A673 (cell line): ENCODE measurements at regions not wholly inside any gene's neighbourhood (a gene's known extent, or its start where the extent isn't known, plus 50 kb on each side); places are given as distances from the start of the nearest gene placed in this dataset.

ENCODE experiments used
- BruUV-seq: library from RNA; stranded (reverse); fragments of 400-500 nt; replicated peaks from 2 replicates; lab custom pipeline; 2021; lab: Mats Ljungman, UMichigan
- CTCF ChIA-PET: fragments of 300-600 bp; sonication (Branson Sonifier 250); formaldehyde crosslinking; loops from one replicate; lab custom pipeline; 2022; ENCODE audit warnings: antibody characterized with exemption; lab: Charles Lee
- POLR2A ChIA-PET: fragments of 300-600 bp; sonication (Branson Sonifier 250); formaldehyde crosslinking; loops from one replicate; lab custom pipeline; 2022; ENCODE audit warnings: antibody characterized with exemption; ENCODE audit not compliant: low non-redundant PET; lab: Charles Lee
- DNase-seq: peaks from one replicate; pipeline ENCODE4 v3.0.0-alpha.2; 2015; ENCODE audit warnings: low spot score
- H3K27ac ChIP-seq: fragments of 200-600 bp; sonication (generic); 2 replicates; pipeline ENCODE4 v1.5.1; 2016; ENCODE audit warnings: mixed run types, low read depth, mild to moderate bottlenecking, mixed read lengths, antibody characterized with exemption, low read length; ENCODE audit not compliant: poor library complexity, severe bottlenecking
- H3K27me3 ChIP-seq: fragments of 200-600 bp; sonication (generic); replicated peaks from 2 replicates; pipeline ENCODE4 v1.6.1; 2017; ENCODE audit warnings: mixed run types, low read depth, mild to moderate bottlenecking, mixed read lengths, antibody characterized with exemption, low read length; ENCODE audit not compliant: insufficient read depth, poor library complexity
- H3K36me3 ChIP-seq: fragments of 200-600 bp; sonication (generic); 2 replicates; pipeline ENCODE4 v1.6.1; 2016; ENCODE audit warnings: mixed run types, mild to moderate bottlenecking, mixed read lengths, antibody characterized with exemption, low read length; ENCODE audit not compliant: insufficient read depth, poor library complexity, severe bottlenecking
- H3K4me1 ChIP-seq: fragments of 200-600 bp; sonication (generic); 2 replicates; pipeline ENCODE4 v1.6.1; 2017; ENCODE audit warnings: mixed run types, mild to moderate bottlenecking, mixed read lengths, antibody characterized with exemption, low read length; ENCODE audit not compliant: insufficient read depth, poor library complexity, severe bottlenecking
- H3K4me3 ChIP-seq: fragments of 200-600 bp; sonication (generic); 2 replicates; pipeline ENCODE4 v1.5.1; 2016; ENCODE audit warnings: low read depth, mixed run types, mild to moderate bottlenecking, mixed read lengths, low read length; ENCODE audit not compliant: poor library complexity, severe bottlenecking
- H3K9me3 ChIP-seq: fragments of 200-600 bp; sonication (generic); 2 replicates; pipeline ENCODE4 v1.6.1; 2016; ENCODE audit warnings: mixed run types, low read depth, mild to moderate bottlenecking, mixed read lengths, antibody characterized with exemption, low read length; ENCODE audit not compliant: poor library complexity, severe bottlenecking
- EZH2 ChIP-seq: fragments of 200-600 bp; sonication (generic); IDR thresholded peaks from 2 replicates; pipeline ENCODE4 v1.6.1; 2017; ENCODE audit warnings: borderline replicate concordance, low read depth, mild to moderate bottlenecking, mixed read lengths, antibody characterized with exemption, low read length; ENCODE audit not compliant: poor library complexity, severe bottlenecking
- intact Hi-C: fragments of 100-400 bp; cut with micrococcal nuclease; formaldehyde crosslinking; loops from one replicate; pipeline ENCODE4 v1.10.0; 2022; ENCODE audit not compliant: unreplicated experiment
- TF ChIP-seq, protein P1 (sequence below): fragments of 300-800, 200-600 bp; sonication (generic); conservative IDR thresholded peaks from 2 replicates; pipeline ENCODE4 v1.5.1; 2017; ENCODE audit warnings: low read depth, mild to moderate bottlenecking, antibody characterized with exemption, low read length, moderate library complexity, mixed read lengths

- H3K4me3 ChIP-seq, result no peak overlapping the region
These were observed 206.6 kb upstream of the RFX3 start for GRCh38 chr9:3732077-3733038.

DNA sequence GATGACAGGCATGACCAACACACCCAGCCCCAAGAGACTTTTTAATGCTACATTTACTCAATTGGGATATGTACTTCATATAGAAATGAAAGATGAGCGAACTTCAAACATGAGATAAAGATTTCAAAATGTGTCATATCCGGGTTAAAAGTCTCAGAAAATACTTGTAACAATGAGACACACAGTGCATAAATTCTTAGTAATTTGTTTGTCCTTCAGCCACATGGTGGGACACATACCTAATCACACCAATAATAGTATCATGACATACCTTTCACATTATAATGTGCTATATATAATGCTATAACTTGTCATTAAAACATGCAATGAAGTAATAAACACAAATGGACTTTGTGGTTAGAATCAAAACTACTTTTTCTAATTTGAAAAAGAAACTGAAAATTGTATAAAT is 204.7 kb upstream of the RFX3 start:
- ChIA-PET CTCF (no interaction called here), POLR2A (no interaction called here)
- H3K27me3 ChIP-seq, result no peaks in the 10 kb centered on the region
- H3K27ac ChIP-seq, result no peak overlapping the region
- intact Hi-C loops, result loop anchor here (5.0 kb wide), 1 partner anchor 263 kb away; no protein-coding TSS in a partner anchor
- H3K4me1 ChIP-seq, result peaks cover 3% of the 10 kb centered on the region
- DNase-seq, result no peak
- no peak overlapping the region for H3K4me3 ChIP-seq
- H3K36me3 ChIP-seq, result no peaks in the 10 kb centered on the region
- no TSS peak for BruUV-seq
- no peak for TF ChIP-seq EZH2
- TF ChIP-seq, protein P1, sequence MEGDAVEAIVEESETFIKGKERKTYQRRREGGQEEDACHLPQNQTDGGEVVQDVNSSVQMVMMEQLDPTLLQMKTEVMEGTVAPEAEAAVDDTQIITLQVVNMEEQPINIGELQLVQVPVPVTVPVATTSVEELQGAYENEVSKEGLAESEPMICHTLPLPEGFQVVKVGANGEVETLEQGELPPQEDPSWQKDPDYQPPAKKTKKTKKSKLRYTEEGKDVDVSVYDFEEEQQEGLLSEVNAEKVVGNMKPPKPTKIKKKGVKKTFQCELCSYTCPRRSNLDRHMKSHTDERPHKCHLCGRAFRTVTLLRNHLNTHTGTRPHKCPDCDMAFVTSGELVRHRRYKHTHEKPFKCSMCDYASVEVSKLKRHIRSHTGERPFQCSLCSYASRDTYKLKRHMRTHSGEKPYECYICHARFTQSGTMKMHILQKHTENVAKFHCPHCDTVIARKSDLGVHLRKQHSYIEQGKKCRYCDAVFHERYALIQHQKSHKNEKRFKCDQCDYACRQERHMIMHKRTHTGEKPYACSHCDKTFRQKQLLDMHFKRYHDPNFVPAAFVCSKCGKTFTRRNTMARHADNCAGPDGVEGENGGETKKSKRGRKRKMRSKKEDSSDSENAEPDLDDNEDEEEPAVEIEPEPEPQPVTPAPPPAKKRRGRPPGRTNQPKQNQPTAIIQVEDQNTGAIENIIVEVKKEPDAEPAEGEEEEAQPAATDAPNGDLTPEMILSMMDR, result no peak
- no peaks in the 10 kb centered on the region for H3K9me3 ChIP-seq

More at GRCh38 chr9:3732077-3733038, 206.6 kb upstream of the RFX3 start:
- BruUV-seq, result no TSS peak
- CTCF ChIA-PET, result interaction anchor here (1.0 kb wide), 1 partner anchor 385 kb away, joined by 6 read pairs; no protein-coding TSS in a partner anchor
- peak; percentile 83 for DNase-seq
- TF ChIP-seq, protein P1, result peak; percentile 75
- no peak for TF ChIP-seq EZH2
- no peak overlapping the region for H3K27ac ChIP-seq
- H3K9me3 ChIP-seq, result no peaks in the 10 kb centered on the region
- no peaks in the 10 kb centered on the region for H3K36me3 ChIP-seq
- intact Hi-C loops, result loop anchor here (1.0 to 5.0 kb wide), 3 partner anchors 265 to 496 kb away; no protein-coding TSS in a partner anchor
- POLR2A ChIA-PET, result interaction anchor here (0.6 kb wide), 1 partner anchor 616 kb away, joined by 7 read pairs; no protein-coding TSS in a partner anchor
- H3K27me3 ChIP-seq, result no peaks in the 10 kb centered on the region
- H3K4me1 ChIP-seq, result peaks cover 3% of the 10 kb centered on the region

GRCh38 chr9:3721096-3721495 is 195.3 kb upstream of the RFX3 start:
- DNase-seq, result no peak

More at GRCh38 chr9:3721096-3721495, 195.3 kb upstream of the RFX3 start:
- no TSS peak for BruUV-seq
- H3K27me3 ChIP-seq, result no peaks in the 10 kb centered on the region
- H3K27ac ChIP-seq, result no peak overlapping the region
- TF ChIP-seq EZH2, result no peak
- TF ChIP-seq, protein P1, result no peak
- no peaks in the 10 kb centered on the region for H3K36me3 ChIP-seq
- CTCF ChIA-PET, result no interaction called here
- POLR2A ChIA-PET, result no interaction called here
- no peak overlapping the region for H3K4me3 ChIP-seq
- no peaks in the 10 kb centered on the region for H3K9me3 ChIP-seq
- intact Hi-C loops, result no loop called here
- H3K4me1 ChIP-seq, result no peaks in the 10 kb centered on the region
